ENCODE measurements at regions not wholly inside any gene's neighbourhood (a gene's known extent, or its start where the extent isn't known, plus 50 kb on each side); places are given as distances from the start of the nearest gene placed in this dataset.

DNA sequence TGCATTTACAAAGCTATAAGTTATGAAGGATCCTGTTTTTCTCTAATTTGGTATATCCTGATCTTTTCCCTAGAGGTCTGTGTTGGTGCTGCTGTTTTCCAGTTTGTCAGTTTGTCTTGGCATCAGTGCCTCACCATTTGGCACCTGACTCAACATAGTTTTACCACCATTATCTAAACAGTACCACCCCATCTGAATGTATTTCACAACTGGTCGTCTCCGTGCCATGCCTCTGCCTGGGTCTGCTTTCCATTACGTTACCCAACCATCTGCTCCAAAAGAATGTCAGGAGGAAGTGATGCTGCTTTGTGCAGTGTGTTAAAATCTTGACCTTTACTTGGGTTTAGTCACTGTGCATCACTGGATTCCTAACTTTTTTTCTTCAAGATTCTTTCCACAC is 129.3 kb upstream of the RASSF8 start:
- Mint-ChIP-seq H3K9me3 (no peaks in the 10 kb centered on the region), H3K27ac (peak overlapping the region in 1 of 3 experiments; percentile 3)

DNA sequence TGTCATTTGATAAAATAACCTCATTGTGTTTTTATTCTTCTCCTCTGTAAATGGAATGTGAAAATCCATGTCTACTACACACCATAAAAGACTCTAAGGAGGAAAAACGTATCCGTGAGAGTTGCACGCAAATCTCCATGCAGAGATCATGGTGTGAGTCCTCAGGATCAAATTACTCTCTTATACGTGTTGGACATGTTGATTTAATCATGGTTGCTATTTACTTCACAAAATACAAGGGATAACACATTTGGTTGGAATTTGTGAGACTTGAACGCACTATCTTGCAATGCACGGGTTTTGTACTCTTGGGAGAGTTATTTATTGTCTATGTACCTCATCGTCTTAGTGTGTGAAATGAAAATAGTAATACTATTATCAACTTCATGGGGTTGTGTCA is 128.0 kb upstream of the RASSF8 start:
- no peak overlapping the region for H3K4me3 Mint-ChIP-seq
- peaks cover 6% of the 10 kb centered on the region for H3K27me3 Mint-ChIP-seq (ENCODE audit: low read depth)
- TF ChIP-seq, protein P1, sequence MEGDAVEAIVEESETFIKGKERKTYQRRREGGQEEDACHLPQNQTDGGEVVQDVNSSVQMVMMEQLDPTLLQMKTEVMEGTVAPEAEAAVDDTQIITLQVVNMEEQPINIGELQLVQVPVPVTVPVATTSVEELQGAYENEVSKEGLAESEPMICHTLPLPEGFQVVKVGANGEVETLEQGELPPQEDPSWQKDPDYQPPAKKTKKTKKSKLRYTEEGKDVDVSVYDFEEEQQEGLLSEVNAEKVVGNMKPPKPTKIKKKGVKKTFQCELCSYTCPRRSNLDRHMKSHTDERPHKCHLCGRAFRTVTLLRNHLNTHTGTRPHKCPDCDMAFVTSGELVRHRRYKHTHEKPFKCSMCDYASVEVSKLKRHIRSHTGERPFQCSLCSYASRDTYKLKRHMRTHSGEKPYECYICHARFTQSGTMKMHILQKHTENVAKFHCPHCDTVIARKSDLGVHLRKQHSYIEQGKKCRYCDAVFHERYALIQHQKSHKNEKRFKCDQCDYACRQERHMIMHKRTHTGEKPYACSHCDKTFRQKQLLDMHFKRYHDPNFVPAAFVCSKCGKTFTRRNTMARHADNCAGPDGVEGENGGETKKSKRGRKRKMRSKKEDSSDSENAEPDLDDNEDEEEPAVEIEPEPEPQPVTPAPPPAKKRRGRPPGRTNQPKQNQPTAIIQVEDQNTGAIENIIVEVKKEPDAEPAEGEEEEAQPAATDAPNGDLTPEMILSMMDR (IDR thresholded peaks at IDR 0.05; ENCODE audit: unreplicated experiment in 3 of 3), result no peak
- H3K36me3 Mint-ChIP-seq (ENCODE audit: low read depth), result no peaks in the 10 kb centered on the region
- H3K4me1 Mint-ChIP-seq, result peaks cover 26% of the 10 kb centered on the region
- H3K9me3 Mint-ChIP-seq, result peaks cover 2% of the 10 kb centered on the region
- H3K27ac Mint-ChIP-seq, result peak overlapping the region; percentile 6 to 61 (median 30)

More for the DNA sequence above, 129.3 kb upstream of the RASSF8 start:
- peaks cover 39% of the 10 kb centered on the region for H3K4me1 Mint-ChIP-seq
- TF ChIP-seq, protein P1 (IDR thresholded peaks at IDR 0.05; ENCODE audit: unreplicated experiment in 3 of 3), result no peak
- peaks cover 6% of the 10 kb centered on the region for H3K27me3 Mint-ChIP-seq (ENCODE audit: low read depth)
- H3K4me3 Mint-ChIP-seq, result no peak overlapping the region
- H3K36me3 Mint-ChIP-seq (ENCODE audit: low read depth), result no peaks in the 10 kb centered on the region

DNA sequence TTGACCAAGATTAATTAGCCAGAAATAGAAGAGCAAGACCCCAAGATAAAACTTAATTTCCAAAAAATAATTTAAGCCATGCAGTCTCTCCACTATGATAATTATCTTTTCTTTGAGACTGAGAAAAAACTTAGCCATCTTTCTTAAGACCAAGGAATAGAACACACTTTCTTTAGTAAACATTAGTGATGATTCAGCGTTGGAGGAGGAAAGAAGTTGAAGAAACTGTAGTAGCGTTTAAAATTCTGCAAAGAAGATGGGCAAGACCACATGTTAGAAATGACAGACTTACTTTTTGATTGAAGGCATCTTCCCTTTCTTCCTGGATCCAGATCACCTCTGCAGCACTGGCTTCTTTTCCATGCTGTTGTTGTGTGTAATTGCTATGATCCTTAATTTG is 124.8 kb upstream of the RASSF8 start:
- TF ChIP-seq, protein P1 (IDR thresholded peaks at IDR 0.05; ENCODE audit: unreplicated experiment in 3 of 3), result no peak
- Mint-ChIP-seq H3K27ac (no peak overlapping the region), H3K4me3 (no peak overlapping the region), H3K27me3 (ENCODE audit: low read depth) (no peaks in the 10 kb centered on the region), H3K4me1 (peaks cover 12% of the 10 kb centered on the region), H3K36me3 (ENCODE audit: low read depth) (no peaks in the 10 kb centered on the region), H3K9me3 (peaks cover 12% of the 10 kb centered on the region)

DNA sequence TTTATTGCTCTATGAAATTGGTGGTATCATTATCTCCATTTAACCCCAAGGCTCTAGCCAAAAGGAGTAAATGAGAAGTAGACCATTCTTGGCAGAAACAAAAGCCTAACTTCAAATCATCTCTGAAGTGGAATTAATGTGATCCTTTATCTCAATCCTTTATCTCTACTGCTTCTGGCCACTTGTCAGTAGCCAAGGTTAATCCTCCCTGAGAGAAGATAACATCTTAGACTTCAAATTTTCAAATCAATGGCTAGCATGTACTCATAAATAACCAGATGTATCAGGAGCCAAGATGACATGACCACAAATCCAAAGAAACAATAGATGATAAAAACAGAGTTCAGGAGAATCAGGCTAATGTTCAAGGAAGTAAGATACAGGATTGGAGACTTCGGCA is 123.1 kb upstream of the RASSF8 start:
- no peaks in the 10 kb centered on the region for H3K36me3 Mint-ChIP-seq (ENCODE audit: low read depth)
- no peak overlapping the region for H3K27ac Mint-ChIP-seq
- H3K9me3 Mint-ChIP-seq, result peaks cover 12% of the 10 kb centered on the region
- H3K27me3 Mint-ChIP-seq (ENCODE audit: low read depth), result no peaks in the 10 kb centered on the region
- TF ChIP-seq, protein P1 (IDR thresholded peaks at IDR 0.05; ENCODE audit: unreplicated experiment in 3 of 3), result no peak
- H3K4me1 Mint-ChIP-seq, result peaks cover 2% of the 10 kb centered on the region
- no peak overlapping the region for H3K4me3 Mint-ChIP-seq

DNA sequence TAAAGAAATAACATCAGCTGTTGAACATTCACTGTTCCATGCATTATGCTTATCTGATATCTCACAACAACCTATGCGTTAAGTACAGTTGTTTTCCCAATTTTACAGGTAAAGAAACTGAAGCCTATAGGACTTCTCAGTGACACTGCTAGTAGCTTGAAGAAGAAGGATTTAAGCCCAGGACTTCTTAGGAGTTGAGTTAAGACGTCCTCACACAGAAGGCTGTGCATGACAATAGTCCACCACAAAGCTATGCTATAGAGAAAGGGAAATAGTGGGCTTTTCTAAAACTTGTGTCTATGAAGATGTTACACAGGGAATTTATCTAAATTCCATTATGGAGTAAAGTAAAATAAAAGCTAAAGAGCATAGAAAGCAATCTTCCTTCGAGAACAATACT is 120.5 kb upstream of the RASSF8 start:
- Mint-ChIP-seq H3K9me3 (peaks cover 12% of the 10 kb centered on the region), H3K4me1 (no peaks in the 10 kb centered on the region), H3K36me3 (ENCODE audit: low read depth) (no peaks in the 10 kb centered on the region), H3K27ac (peak overlapping the region in 1 of 3 experiments; percentile 16), H3K4me3 (no peak overlapping the region), H3K27me3 (ENCODE audit: low read depth) (no peaks in the 10 kb centered on the region)
- TF ChIP-seq, protein P1 (IDR thresholded peaks at IDR 0.05; ENCODE audit: unreplicated experiment in 3 of 3), result no peak

DNA sequence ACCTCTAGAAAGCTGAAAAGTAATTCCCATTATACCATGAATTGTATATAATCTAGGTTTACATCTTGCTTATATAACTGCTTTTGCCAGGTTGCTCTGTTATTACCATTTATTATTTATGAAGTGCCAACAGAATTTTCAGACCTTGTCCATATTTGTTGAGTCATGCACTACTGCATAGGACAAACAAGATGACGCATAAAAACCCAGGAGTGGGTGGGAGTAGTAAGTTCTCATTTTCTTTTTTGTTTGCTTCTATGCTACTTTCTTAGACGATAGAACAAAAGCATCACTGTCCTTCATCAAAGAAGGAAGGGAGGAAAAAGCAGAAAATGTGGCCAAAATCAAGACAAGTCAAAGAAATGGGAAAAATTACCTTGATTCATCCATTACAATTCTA is 119.0 kb upstream of the RASSF8 start:
- Mint-ChIP-seq H3K36me3 (ENCODE audit: low read depth) (no peaks in the 10 kb centered on the region), H3K27ac (peak overlapping the region in 1 of 3 experiments; percentile 84)

More for the DNA sequence above, 119.0 kb upstream of the RASSF8 start:
- TF ChIP-seq, protein P1 (IDR thresholded peaks at IDR 0.05; ENCODE audit: unreplicated experiment in 3 of 3), result no peak
- peaks cover 12% of the 10 kb centered on the region for H3K9me3 Mint-ChIP-seq
- no peaks in the 10 kb centered on the region for H3K4me1 Mint-ChIP-seq
- no peaks in the 10 kb centered on the region for H3K27me3 Mint-ChIP-seq (ENCODE audit: low read depth)
- no peak overlapping the region for H3K4me3 Mint-ChIP-seq
